AG10803 (cell line): ENCODE measurements at regions not wholly inside any gene's neighbourhood (a gene's known extent, or its start where the extent isn't known, plus 50 kb on each side); places are given as distances from the start of the nearest gene placed in this dataset.

Experiments used
- DNase-seq: peaks from one replicate; pipeline ENCODE4 v3.0.0; 2010; ENCODE audit warnings: low read depth
- H3K4me3 ChIP-seq: 2 replicates; pipeline ENCODE4 v1.5.1; 2011; ENCODE audit warnings: mild to moderate bottlenecking, low read length, control low read depth
- TF ChIP-seq, protein P1 (sequence below): conservative IDR thresholded peaks from 2 replicates; pipeline ENCODE4 v1.5.1; 2011; ENCODE audit warnings: mild to moderate bottlenecking, low read length, control low read depth, inconsistent platforms

GRCh38 chr6:156575361-156575760 is 201.8 kb upstream of the ARID1B start:
- DNase-seq = no peak
- TF ChIP-seq, protein P1, sequence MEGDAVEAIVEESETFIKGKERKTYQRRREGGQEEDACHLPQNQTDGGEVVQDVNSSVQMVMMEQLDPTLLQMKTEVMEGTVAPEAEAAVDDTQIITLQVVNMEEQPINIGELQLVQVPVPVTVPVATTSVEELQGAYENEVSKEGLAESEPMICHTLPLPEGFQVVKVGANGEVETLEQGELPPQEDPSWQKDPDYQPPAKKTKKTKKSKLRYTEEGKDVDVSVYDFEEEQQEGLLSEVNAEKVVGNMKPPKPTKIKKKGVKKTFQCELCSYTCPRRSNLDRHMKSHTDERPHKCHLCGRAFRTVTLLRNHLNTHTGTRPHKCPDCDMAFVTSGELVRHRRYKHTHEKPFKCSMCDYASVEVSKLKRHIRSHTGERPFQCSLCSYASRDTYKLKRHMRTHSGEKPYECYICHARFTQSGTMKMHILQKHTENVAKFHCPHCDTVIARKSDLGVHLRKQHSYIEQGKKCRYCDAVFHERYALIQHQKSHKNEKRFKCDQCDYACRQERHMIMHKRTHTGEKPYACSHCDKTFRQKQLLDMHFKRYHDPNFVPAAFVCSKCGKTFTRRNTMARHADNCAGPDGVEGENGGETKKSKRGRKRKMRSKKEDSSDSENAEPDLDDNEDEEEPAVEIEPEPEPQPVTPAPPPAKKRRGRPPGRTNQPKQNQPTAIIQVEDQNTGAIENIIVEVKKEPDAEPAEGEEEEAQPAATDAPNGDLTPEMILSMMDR = no peak
- H3K4me3 ChIP-seq = no peak overlapping the region

- TF ChIP-seq, protein P1 = no peak
- H3K4me3 ChIP-seq = no peak overlapping the region
- DNase-seq = no peak
These were observed 212.4 kb upstream of the ARID1B start for GRCh38 chr6:156564807-156565149.

DNA sequence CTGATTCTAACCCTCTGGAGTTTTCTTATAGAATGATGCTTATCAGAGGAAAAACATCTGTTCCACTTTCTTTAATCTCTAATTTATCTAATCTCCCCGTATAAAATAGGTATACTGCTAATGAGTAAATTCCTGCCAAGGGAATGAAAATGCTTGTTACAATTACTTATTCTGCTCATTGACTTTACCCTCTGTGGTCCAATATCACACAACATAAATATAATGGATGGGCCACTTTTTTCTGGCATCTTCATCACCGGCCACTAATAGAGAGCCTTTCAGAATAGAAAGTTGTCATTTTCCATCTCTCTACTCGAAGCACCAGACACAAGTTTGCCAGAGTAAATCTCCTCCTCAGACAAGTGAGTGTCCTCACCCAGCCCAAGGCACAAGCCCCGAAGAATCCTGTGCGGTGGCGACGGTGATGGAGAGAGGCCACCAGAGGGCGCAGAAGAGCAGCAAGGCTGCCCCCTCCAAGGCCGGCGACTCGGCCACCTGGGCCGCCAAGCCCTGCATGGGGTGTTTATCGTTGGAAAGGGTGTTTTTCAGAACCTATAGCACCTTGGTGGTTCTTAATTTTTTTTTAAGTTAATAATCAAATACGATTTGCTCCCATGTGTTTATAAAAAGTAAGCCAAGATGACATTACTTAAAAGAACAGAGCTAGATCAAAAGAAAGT is 212.9 kb upstream of the ARID1B start:
- TF ChIP-seq, protein P1 = peak; percentile 93
- DNase-seq = peak; percentile 54
- no peak overlapping the region for H3K4me3 ChIP-seq

DNA sequence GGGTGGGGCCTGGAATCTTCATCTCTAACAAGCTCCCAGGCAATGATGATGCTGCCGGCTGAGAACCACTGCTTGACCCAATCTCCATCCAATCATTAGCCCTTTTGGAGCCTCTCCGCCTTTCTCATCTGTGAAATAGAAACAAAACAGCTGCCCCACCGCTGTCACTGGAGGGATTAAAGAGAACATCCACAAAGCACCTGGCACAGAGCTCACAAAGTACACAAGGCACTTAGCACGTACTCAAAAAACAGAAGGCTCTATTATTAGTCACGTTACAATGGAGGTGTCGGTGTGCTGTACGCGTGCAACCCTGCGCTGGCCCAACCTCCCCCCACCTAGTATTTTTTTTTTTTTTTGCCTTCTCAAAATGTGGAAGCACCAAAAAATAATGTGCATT is 213.5 kb upstream of the ARID1B start:
- TF ChIP-seq, protein P1 = no peak
- DNase-seq = no peak
- H3K4me3 ChIP-seq = no peak overlapping the region

DNA sequence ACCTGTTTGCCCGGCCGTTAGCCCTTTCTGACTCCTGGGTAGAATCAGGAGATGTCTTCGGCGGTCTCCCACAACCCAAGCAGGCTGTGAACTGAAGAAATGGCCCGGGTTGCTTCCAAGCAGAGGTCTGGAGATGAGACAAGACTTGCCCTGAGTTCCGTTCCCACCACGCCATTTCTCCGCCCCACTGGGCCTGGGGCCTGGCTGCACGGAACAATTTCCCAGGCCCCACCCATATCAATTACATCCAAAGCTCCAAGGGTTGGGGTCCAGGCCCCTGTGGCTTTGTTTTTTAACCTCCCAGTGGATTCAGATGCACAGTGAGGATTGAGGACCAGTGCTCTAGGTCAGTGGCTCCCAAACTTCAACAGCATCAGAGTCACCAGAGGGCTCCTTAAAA is 214.5 kb upstream of the ARID1B start:
- H3K4me3 ChIP-seq = no peak overlapping the region
- DNase-seq = no peak
- TF ChIP-seq, protein P1 = no peak

GRCh38 chr6:156562019-156562418 is 215.2 kb upstream of the ARID1B start:
- TF ChIP-seq, protein P1 = no peak
- H3K4me3 ChIP-seq = no peak overlapping the region
- DNase-seq = no peak

GRCh38 chr6:156560476-156560875 is 216.7 kb upstream of the ARID1B start:
- TF ChIP-seq, protein P1 = no peak
- H3K4me3 ChIP-seq = no peak overlapping the region
- no peak for DNase-seq
